CD4-positive, CD25-positive, alpha-beta regulatory T cell (primary cell): ENCODE measurements at regions not wholly inside any gene's neighbourhood (a gene's known extent, or its start where the extent isn't known, plus 50 kb on each side); places are given as distances from the start of the nearest gene placed in this dataset.

Source experiments
- ATAC-seq, 2 donors: fragments of 150-1000 bp; cut with Tn5 transposase; one replicate each; pipeline ENCODE4 v1.10.0; 2021; ENCODE audit warnings: low read depth in 2 of 2, moderate number of reproducible peaks in 2 of 2, moderate library complexity in 1 of 2
- DNase-seq, 3 donors: peaks; one replicate each; pipeline versions ENCODE4 v3.0.0 to v3.0.0-alpha.2; 2012 to 2022; ENCODE audit warnings: mixed read lengths in 1 of 3
- H3K27ac ChIP-seq: one replicate; pipeline ENCODE4 v1.7.0; 2013; ENCODE audit warnings: mild to moderate bottlenecking, low read length; ENCODE audit not compliant: insufficient read depth, poor library complexity, severe bottlenecking
- H3K27me3 ChIP-seq: one replicate; pipeline ENCODE4 v1.7.0; 2013; ENCODE audit warnings: low read length; ENCODE audit not compliant: control insufficient read depth, insufficient read depth
- H3K36me3 ChIP-seq: one replicate; pipeline ENCODE4 v1.7.0; 2013; ENCODE audit warnings: mild to moderate bottlenecking, low read length, moderate library complexity; ENCODE audit not compliant: control insufficient read depth, insufficient read depth
- H3K4me1 ChIP-seq: 2 replicates; pipeline ENCODE4 v1.7.0; 2013; ENCODE audit warnings: mild to moderate bottlenecking, low read length; ENCODE audit not compliant: insufficient read depth, control insufficient read depth, poor library complexity, severe bottlenecking
- H3K4me3 ChIP-seq: one replicate; pipeline ENCODE4 v1.7.0; 2013; ENCODE audit warnings: low read depth, mild to moderate bottlenecking, low read length, moderate library complexity
- H3K9me3 ChIP-seq, 2 experiments: 1 replicate in 1 of 2; 2 replicates in 1 of 2; pipeline ENCODE4 v1.7.0; 2013; ENCODE audit warnings: low read length in 2 of 2, mild to moderate bottlenecking in 1 of 2, moderate library complexity in 1 of 2; ENCODE audit not compliant: control insufficient read depth in 2 of 2
- H3K27ac Mint-ChIP-seq, 3 donors: one replicate each; pipeline ENCODE4 v1.8.0; 2020 to 2022; ENCODE audit warnings: mild to moderate bottlenecking in 3 of 3, mixed read lengths in 3 of 3, moderate library complexity in 2 of 3
- H3K27me3 Mint-ChIP-seq: one replicate; pipeline ENCODE4 v1.8.0; 2022; ENCODE audit warnings: mild to moderate bottlenecking, mixed read lengths
- H3K36me3 Mint-ChIP-seq: one replicate; pipeline ENCODE4 v1.8.0; 2020; ENCODE audit warnings: mixed read lengths
- H3K4me1 Mint-ChIP-seq, 4 donors: one replicate each; pipeline ENCODE4 v1.8.0; 2020 to 2022; ENCODE audit warnings: mixed read lengths in 4 of 4, mild to moderate bottlenecking in 1 of 4
- H3K4me3 Mint-ChIP-seq, 4 donors: one replicate each; pipeline ENCODE4 v1.8.0; 2020 to 2022; ENCODE audit warnings: mild to moderate bottlenecking in 4 of 4, mixed read lengths in 4 of 4, moderate library complexity in 3 of 4
- H3K9me3 Mint-ChIP-seq, 7 donors: one replicate each; pipeline ENCODE4 v1.8.0; 2020 to 2022; ENCODE audit warnings: mixed read lengths in 7 of 7, mild to moderate bottlenecking in 3 of 7, moderate library complexity in 2 of 7

DNA sequence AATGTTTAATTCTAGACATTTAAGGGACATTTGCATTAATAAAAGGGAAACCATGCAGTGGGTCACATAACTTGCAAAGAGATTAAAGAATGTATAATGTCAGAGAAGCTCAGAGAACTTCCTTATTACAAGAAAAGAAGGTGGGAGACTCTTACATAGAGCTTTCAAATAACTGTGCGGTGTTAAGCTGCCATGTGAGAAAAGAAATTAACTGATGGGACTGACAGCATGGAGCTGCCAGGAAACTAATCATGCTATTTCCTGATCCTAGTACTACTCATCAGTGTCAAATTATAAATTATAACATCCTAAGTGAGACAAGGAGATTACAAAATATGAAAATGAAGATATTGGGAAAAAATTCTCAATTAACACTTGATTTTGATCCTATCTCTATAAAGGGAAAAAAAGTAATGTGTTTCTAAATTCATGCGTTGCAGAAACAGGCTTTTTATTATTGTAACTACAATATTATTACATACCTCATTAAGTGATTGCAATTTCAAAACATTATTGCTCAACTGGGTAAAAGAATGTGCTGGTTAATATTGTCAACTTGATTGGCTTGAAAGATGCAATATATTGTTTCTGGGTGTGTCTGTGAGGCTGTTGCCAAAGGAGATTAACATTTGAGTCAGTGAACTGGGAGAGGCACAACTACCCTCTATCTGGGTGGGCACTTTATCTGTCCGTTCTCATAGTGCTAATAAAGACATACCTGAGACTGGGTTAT is 609.5 kb upstream of the NUDT12 start:
- no peaks in the 10 kb centered on the region for H3K4me1 Mint-ChIP-seq
- no peaks in the 10 kb centered on the region for H3K27me3 ChIP-seq
- DNase-seq (no peak), ATAC-seq (no peak)
- H3K9me3 ChIP-seq: peaks cover 2 to 4% of the 10 kb centered on the region in 2 experiments
- H3K27ac ChIP-seq: no peak overlapping the region
- H3K4me3 ChIP-seq: no peak overlapping the region
- H3K36me3 ChIP-seq: no peaks in the 10 kb centered on the region
- no peaks in the 10 kb centered on the region for H3K27me3 Mint-ChIP-seq
- no peak overlapping the region for H3K4me3 Mint-ChIP-seq
- no peaks in the 10 kb centered on the region for H3K4me1 ChIP-seq
- no peaks in the 10 kb centered on the region for H3K36me3 Mint-ChIP-seq
- H3K27ac Mint-ChIP-seq: no peak overlapping the region
- peaks cover 0 to 8% (median 0%) of the 10 kb centered on the region in 7 donors for H3K9me3 Mint-ChIP-seq

DNA sequence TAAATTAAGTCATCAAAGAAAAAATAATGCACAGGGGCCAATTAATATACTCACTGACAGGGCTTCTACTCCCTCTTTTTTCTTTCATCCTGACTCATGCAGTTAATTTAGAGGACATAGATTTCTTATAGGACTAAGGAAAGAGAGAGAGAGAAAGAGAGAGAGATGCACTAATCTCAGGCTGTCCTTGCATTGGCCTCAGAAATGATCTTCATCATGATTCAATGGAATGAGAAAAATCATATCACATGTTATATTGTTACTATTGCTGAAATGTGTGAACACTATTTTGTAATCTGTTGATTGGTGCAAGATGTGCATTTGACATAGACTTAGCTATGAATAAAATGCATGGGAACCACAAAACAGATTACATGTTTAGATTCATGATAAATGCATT is 608.3 kb upstream of the NUDT12 start:
- DNase-seq (no peak), ATAC-seq (no peak)
- no peaks in the 10 kb centered on the region for H3K36me3 ChIP-seq
- Mint-ChIP-seq H3K4me3 (no peak overlapping the region), H3K27me3 (no peaks in the 10 kb centered on the region), H3K36me3 (no peaks in the 10 kb centered on the region), H3K4me1 (no peaks in the 10 kb centered on the region), H3K27ac (no peak overlapping the region), H3K9me3 (peaks cover 0 to 6% (median 0%) of the 10 kb centered on the region in 7 donors)
- H3K27ac ChIP-seq: no peak overlapping the region
- peaks cover 2 to 4% of the 10 kb centered on the region in 2 experiments for H3K9me3 ChIP-seq
- H3K4me3 ChIP-seq: no peak overlapping the region
- no peaks in the 10 kb centered on the region for H3K27me3 ChIP-seq
- H3K4me1 ChIP-seq: no peaks in the 10 kb centered on the region

DNA sequence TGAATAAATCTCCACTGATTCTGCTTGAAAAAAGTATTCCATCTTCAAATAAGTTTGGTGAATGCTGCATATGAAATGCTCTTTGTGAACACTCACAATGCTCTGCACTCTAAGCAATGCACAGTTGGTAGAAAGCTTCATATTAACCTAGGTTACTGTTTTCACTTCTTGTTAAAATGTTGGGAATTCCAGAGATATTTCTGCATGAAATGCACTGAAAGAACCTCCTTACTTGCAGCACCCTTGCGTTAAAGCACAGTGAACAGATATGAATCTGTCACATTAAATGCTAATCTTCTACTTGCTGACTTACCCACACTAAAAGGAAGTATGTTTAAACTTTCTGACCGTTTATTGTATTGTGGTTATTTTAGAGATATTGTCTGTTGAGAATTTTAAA is 584.1 kb upstream of the NUDT12 start:
- Mint-ChIP-seq H3K4me1 (no peaks in the 10 kb centered on the region), H3K36me3 (no peaks in the 10 kb centered on the region), H3K9me3 (peaks cover 0 to 9% (median 2%) of the 10 kb centered on the region in 7 donors)

DNA sequence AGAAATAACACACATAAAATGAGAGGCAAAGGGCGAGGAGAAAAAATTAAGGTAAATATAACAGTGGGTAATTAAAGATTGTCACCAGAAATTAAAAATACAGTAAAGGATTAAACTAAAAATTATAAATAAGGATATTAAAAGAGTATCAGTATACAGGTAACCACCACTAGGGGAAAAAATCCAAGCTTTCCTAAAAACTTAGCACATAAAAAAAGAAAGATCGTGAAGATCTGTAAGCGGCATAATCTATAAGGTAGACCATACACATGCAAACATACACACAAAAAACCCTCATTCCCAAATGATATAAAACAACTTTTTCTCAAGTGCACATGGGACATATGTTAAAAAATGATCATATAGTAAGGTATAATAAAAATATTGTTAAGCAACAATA is 577.3 kb upstream of the NUDT12 start:
- no peaks in the 10 kb centered on the region for H3K4me1 Mint-ChIP-seq
- no peak overlapping the region for H3K4me3 Mint-ChIP-seq
- Histone ChIP-seq H3K27ac (no peak overlapping the region), H3K36me3 (no peaks in the 10 kb centered on the region), H3K27me3 (no peaks in the 10 kb centered on the region), H3K4me3 (no peak overlapping the region), H3K4me1 (no peaks in the 10 kb centered on the region), H3K9me3 (no peaks in the 10 kb centered on the region)
- H3K36me3 Mint-ChIP-seq: no peaks in the 10 kb centered on the region
- ATAC-seq (no peak), DNase-seq (no peak)
- H3K9me3 Mint-ChIP-seq: peaks cover 0 to 21% (median 6%) of the 10 kb centered on the region in 7 donors
- no peak overlapping the region for H3K27ac Mint-ChIP-seq
- H3K27me3 Mint-ChIP-seq: no peaks in the 10 kb centered on the region

More for the DNA sequence above, 584.1 kb upstream of the NUDT12 start:
- ATAC-seq (no peak), DNase-seq (no peak)
- no peak overlapping the region for H3K4me3 Mint-ChIP-seq
- no peaks in the 10 kb centered on the region for H3K36me3 ChIP-seq
- H3K4me3 ChIP-seq: no peak overlapping the region
- H3K27ac Mint-ChIP-seq: no peak overlapping the region
- no peaks in the 10 kb centered on the region for H3K27me3 ChIP-seq
- no peaks in the 10 kb centered on the region for H3K4me1 ChIP-seq
- H3K9me3 ChIP-seq: no peaks in the 10 kb centered on the region
- no peak overlapping the region for H3K27ac ChIP-seq
- no peaks in the 10 kb centered on the region for H3K27me3 Mint-ChIP-seq

DNA sequence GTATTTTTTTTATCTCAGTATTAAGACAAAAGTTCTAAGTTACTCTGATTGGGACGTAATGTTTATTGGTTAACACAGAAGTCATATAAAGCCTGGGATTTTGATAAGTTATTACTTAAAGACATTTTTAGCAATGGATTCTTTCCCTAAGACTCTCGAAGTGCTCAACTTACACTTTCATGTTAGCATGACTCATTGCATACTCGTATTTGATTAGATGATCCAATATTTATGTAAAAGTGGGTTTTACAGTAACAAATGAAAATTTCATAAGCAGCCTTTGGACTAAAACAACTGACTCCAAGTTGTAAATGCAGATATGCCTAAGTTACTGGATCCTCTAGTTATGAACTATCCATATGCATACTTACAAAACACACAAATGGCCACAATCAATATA is 567.7 kb upstream of the NUDT12 start:
- Mint-ChIP-seq H3K9me3 (peaks cover 2 to 29% (median 6%) of the 10 kb centered on the region in 7 donors), H3K27ac (no peak overlapping the region), H3K4me1 (no peaks in the 10 kb centered on the region), H3K36me3 (no peaks in the 10 kb centered on the region), H3K4me3 (no peak overlapping the region), H3K27me3 (no peaks in the 10 kb centered on the region)
- Histone ChIP-seq H3K4me1 (no peaks in the 10 kb centered on the region), H3K27ac (no peak overlapping the region), H3K36me3 (no peaks in the 10 kb centered on the region), H3K4me3 (no peak overlapping the region), H3K9me3 (peaks cover 0 to 4% of the 10 kb centered on the region in 2 experiments), H3K27me3 (no peaks in the 10 kb centered on the region)
- DNase-seq (no peak), ATAC-seq (no peak)

DNA sequence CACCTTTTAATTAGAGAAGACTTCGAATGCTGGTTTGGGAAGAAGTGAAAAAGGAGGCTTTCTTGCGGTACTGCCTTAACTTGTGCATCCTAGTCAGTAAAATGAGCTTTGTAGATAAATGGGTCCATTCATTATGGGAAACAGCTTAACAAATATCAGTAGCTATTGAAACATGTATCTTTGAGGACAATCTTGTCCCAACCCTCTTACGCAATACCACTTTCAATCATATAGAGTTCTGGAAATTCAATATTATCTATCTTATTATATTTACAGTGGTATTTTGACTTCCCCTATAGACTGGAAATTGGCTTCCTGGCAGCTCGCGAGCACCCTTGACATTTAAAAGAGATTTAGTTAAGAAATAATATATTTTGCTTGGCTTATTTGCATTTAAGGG is 565.8 kb upstream of the NUDT12 start:
- Histone ChIP-seq H3K27ac (no peak overlapping the region), H3K4me1 (no peaks in the 10 kb centered on the region), H3K4me3 (no peak overlapping the region), H3K9me3 (peaks cover 0 to 4% of the 10 kb centered on the region in 2 experiments), H3K36me3 (no peaks in the 10 kb centered on the region), H3K27me3 (no peaks in the 10 kb centered on the region)
- peaks cover 3 to 30% (median 4%) of the 10 kb centered on the region in 7 donors for H3K9me3 Mint-ChIP-seq
- ATAC-seq (no peak), DNase-seq (no peak)
- no peak overlapping the region for H3K4me3 Mint-ChIP-seq
- no peaks in the 10 kb centered on the region for H3K36me3 Mint-ChIP-seq
- no peaks in the 10 kb centered on the region for H3K4me1 Mint-ChIP-seq
- H3K27ac Mint-ChIP-seq: no peak overlapping the region
- H3K27me3 Mint-ChIP-seq: no peaks in the 10 kb centered on the region

DNA sequence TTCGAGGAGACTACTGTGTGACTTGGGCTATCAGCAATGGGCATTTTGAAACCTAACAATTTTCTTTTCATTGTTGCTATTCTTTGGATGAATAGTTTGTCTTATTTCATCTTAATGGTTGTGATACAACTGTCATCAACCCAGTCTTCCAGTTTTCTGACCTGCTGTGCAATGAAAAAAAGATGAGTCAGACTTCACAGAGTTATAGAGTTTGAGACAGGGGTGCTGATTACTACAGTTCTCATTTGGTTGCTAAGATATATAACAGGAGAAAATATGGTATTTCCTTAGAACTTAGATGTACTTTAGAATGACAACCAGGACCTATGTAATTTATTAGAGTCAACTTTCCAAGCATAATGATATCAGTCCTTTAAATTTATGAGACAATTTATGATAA is 564.4 kb upstream of the NUDT12 start:
- no peak overlapping the region for H3K4me3 Mint-ChIP-seq
- H3K4me1 ChIP-seq: no peaks in the 10 kb centered on the region
- H3K27ac Mint-ChIP-seq: no peak overlapping the region
- peaks cover 0 to 20% (median 4%) of the 10 kb centered on the region in 7 donors for H3K9me3 Mint-ChIP-seq
- peaks cover 0 to 4% of the 10 kb centered on the region in 2 experiments for H3K9me3 ChIP-seq
- H3K36me3 ChIP-seq: no peaks in the 10 kb centered on the region
- no peak overlapping the region for H3K4me3 ChIP-seq
- H3K27ac ChIP-seq: no peak overlapping the region
- no peaks in the 10 kb centered on the region for H3K27me3 Mint-ChIP-seq
- H3K27me3 ChIP-seq: no peaks in the 10 kb centered on the region
- no peaks in the 10 kb centered on the region for H3K36me3 Mint-ChIP-seq
- no peak for ATAC-seq
- H3K4me1 Mint-ChIP-seq: no peaks in the 10 kb centered on the region
- DNase-seq: no peak

DNA sequence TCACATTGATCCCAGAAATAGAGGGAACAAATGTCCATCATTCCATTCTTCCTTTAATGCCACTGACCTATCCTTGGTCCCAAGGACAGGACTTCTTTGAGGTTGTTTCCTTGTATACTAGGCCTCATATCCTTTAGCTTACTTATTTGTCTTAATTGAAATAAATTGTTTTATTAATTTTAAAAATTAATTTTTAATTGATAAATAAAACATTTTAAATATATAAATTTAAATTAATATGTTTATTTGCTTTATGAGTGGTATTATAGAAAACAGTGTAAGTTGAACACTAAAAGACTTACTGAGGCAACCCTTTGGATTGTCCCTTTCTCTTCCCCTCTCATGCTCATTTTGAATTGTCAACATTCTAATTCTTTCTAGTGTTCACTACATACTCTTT is 556.9 kb upstream of the NUDT12 start:
- Mint-ChIP-seq H3K27ac (no peak overlapping the region), H3K36me3 (no peaks in the 10 kb centered on the region), H3K9me3 (peaks cover 0 to 9% (median 3%) of the 10 kb centered on the region in 7 donors), H3K4me1 (no peaks in the 10 kb centered on the region), H3K4me3 (no peak overlapping the region), H3K27me3 (no peaks in the 10 kb centered on the region)
- Histone ChIP-seq H3K4me3 (no peak overlapping the region), H3K9me3 (no peaks in the 10 kb centered on the region), H3K4me1 (no peaks in the 10 kb centered on the region), H3K27ac (no peak overlapping the region), H3K36me3 (no peaks in the 10 kb centered on the region), H3K27me3 (no peaks in the 10 kb centered on the region)
- ATAC-seq: no peak
- no peak for DNase-seq
